Bronchial epithelial cell (primary cell): ENCODE measurements at regions not wholly inside any gene's neighbourhood (a gene's known extent, or its start where the extent isn't known, plus 50 kb on each side); places are given as distances from the start of the nearest gene placed in this dataset.
A peak's percentile ranks its signal among the peaks of the same experiment; 100 is the strongest.

ENCODE experiments used
- DNase-seq: peaks from one replicate; pipeline ENCODE4 v3.0.0-alpha.2; 2010; ENCODE audit warnings: low read depth
- FAIRE-seq: peaks from 2 replicates; lab custom pipeline; 2011; peaks lifted over from hg19 to GRCh38; lab: Jason Lieb, UNC
- H3K27me3 ChIP-seq: 2 replicates; pipeline ENCODE4 v1.5.1; 2011; ENCODE audit warnings: low read length; ENCODE audit not compliant: control insufficient read depth, insufficient read depth
- H3K36me3 ChIP-seq: 2 replicates; pipeline ENCODE4 v1.5.1; 2011; ENCODE audit warnings: low read length; ENCODE audit not compliant: control insufficient read depth, insufficient read depth
- H3K4me3 ChIP-seq: 2 replicates; pipeline ENCODE4 v1.5.1; 2011; ENCODE audit warnings: mild to moderate bottlenecking, low read depth, low read length, control low read depth
- CTCF ChIP-seq: IDR thresholded peaks from 2 replicates; pipeline ENCODE4 v1.5.1; 2011; ENCODE audit warnings: mild to moderate bottlenecking, moderate library complexity, low read length, control low read depth, inconsistent platforms; ENCODE audit not compliant: insufficient read depth, severe bottlenecking

- no peak overlapping the region for H3K4me3 ChIP-seq
- H3K36me3 ChIP-seq: no peaks in the 10 kb centered on the region
- DNase-seq (peak; percentile 67), FAIRE-seq (no peak)
- TF ChIP-seq CTCF: no peak
- H3K27me3 ChIP-seq: no peaks in the 10 kb centered on the region
Measured at GRCh38 chr6:118724211-118724610, 72.8 kb upstream of the CEP85L start.

- DNase-seq: peak; percentile 59
- Histone ChIP-seq H3K36me3 (no peaks in the 10 kb centered on the region), H3K27me3 (no peaks in the 10 kb centered on the region), H3K4me3 (no peak overlapping the region)
- no peak for FAIRE-seq
- TF ChIP-seq CTCF: no peak
Measured at GRCh38 chr6:118722829-118723813, 71.7 kb upstream of the CEP85L start.

- FAIRE-seq (no peak), DNase-seq (no peak)
- H3K4me3 ChIP-seq: no peak overlapping the region
- no peaks in the 10 kb centered on the region for H3K36me3 ChIP-seq
- H3K27me3 ChIP-seq: no peaks in the 10 kb centered on the region
- TF ChIP-seq CTCF: no peak
Measured at GRCh38 chr6:118720125-118720473, 68.7 kb upstream of the CEP85L start.

- TF ChIP-seq CTCF: no peak
- Histone ChIP-seq H3K4me3 (no peak overlapping the region), H3K27me3 (no peaks in the 10 kb centered on the region), H3K36me3 (no peaks in the 10 kb centered on the region)
- FAIRE-seq (no peak), DNase-seq (no peak)
Measured at GRCh38 chr6:118719351-118720124, 68.1 kb upstream of the CEP85L start.

GRCh38 chr6:118718903-118719302, 67.5 kb upstream of the CEP85L start:
- no peaks in the 10 kb centered on the region for H3K27me3 ChIP-seq
- DNase-seq (no peak), FAIRE-seq (no peak)
- H3K36me3 ChIP-seq: no peaks in the 10 kb centered on the region
- TF ChIP-seq CTCF: no peak
- H3K4me3 ChIP-seq: no peak overlapping the region
